RKO (cell line): ENCODE measurements at regions not wholly inside any gene's neighbourhood (a gene's known extent, or its start where the extent isn't known, plus 50 kb on each side); places are given as distances from the start of the nearest gene placed in this dataset.
"Not testable (repeated sequence)": the region's sequence is repeated elsewhere in the genome, so short reads cannot be mapped to it uniquely, and the experiment has no call there.

ENCODE experiments used
- DNase-seq: peaks from one replicate; pipeline ENCODE4 v3.0.0-alpha.2; 2016; ENCODE audit warnings: low spot score

GRCh38 chrX:52585892-52586291, 68.8 kb downstream of the SSX7 start:
- no peak for DNase-seq

- DNase-seq = no peak
Observed at GRCh38 chrX:52577464-52578173, 60.8 kb upstream of the XAGE1B start.

GRCh38 chrX:52576946-52577345, 60.1 kb upstream of the XAGE1B start:
- no peak for DNase-seq

GRCh38 chrX:52576474-52576873, 59.6 kb upstream of the XAGE1B start:
- DNase-seq = no peak

- DNase-seq = peak; percentile 76
Observed at GRCh38 chrX:52574416-52575275, 57.8 kb upstream of the XAGE1B start.

- not testable (repeated sequence) for DNase-seq
Observed at GRCh38 chrX:52568146-52568545, 51.3 kb upstream of the XAGE1B start.
